GM21723 (cell line): ENCODE measurements at regions not wholly inside any gene's neighbourhood (a gene's known extent, or its start where the extent isn't known, plus 50 kb on each side); places are given as distances from the start of the nearest gene placed in this dataset.
A peak's percentile ranks its signal among the peaks of the same experiment; 100 is the strongest.

ENCODE experiments used
- ATAC-seq: cut with Tn5 transposase; IDR thresholded peaks from one replicate; pipeline ENCODE4 v1.9.1; 2021; ENCODE audit warnings: mild to moderate bottlenecking, moderate library complexity; ENCODE audit not compliant: unreplicated experiment

GRCh38 chr9:21561502-21561901, 79.4 kb upstream of the IFNE start:
- ATAC-seq, result no peak

DNA sequence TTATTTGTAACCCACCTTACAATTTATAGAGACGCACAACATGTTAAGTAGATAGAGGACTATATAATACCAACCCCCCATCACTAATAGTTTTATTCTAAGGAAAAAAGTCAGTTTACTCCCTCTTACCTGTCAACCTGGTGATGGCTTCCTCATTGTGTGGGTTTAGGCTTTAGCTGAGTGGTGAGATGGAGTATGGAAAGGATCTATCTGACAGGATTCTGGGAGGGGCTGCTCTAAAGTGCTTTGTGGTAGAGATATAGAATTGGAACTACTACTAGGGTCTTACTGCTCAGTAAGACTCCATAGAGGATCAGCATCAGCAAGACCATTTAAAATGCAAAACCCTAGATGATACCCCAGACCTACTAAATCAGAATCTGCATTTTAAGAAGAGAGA, 82.1 kb upstream of the IFNE start:
- no peak for ATAC-seq

GRCh38 chr9:21565155-21565554, 83.0 kb upstream of the IFNE start:
- no peak for ATAC-seq

GRCh38 chr9:21567926-21568325, 85.8 kb upstream of the IFNE start:
- no peak for ATAC-seq

DNA sequence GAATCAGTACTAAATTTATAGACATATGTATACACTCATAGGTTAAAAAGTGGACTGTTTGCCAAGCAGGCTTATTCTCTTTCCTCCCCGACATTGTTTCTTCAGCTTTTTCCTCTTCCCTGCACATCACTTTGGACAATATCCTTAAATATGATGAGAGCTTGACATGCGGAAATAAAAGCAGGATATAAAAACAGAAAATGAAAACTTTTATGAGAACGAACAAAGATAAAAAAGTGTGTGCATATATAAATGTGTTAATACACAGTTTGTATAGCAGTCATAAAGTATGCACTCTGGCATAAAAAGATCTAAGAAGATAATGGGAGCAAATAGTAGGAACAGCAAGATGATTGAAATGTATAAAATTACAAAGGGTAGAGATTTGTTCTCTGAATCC, 86.4 kb upstream of the IFNE start:
- ATAC-seq, result no peak

GRCh38 chr9:21569721-21570120, 87.6 kb upstream of the IFNE start:
- ATAC-seq, result no peak

DNA sequence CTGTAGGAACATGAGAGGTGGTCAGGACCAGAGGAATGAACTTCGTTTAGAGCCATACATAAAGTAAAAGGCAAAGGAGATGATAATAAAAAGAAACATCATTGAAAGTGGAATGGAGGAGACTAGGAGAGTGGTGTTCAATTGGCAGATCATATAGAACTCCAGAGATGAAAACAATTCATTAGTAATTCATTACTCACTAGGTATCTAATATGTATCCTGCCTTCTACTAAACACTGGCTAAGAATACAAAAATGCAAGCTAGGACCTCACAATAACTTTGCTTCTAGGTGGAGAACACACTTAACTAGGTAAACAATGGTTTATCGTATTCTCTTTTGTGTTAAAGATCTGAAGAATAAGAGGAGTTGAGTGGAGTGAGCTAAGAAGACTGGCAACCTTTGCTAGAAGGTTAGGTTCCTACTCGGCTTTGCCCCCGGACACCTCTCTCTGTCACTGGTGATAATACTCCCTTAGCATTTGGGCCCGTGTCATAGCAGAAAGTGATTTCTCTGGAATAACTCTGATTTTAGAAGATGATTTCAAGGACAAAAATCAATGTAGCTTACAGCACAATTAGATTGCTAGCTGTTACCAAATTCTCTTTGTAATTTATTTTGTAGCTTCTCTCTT, 88.6 kb upstream of the IFNE start:
- ATAC-seq, result no peak

DNA sequence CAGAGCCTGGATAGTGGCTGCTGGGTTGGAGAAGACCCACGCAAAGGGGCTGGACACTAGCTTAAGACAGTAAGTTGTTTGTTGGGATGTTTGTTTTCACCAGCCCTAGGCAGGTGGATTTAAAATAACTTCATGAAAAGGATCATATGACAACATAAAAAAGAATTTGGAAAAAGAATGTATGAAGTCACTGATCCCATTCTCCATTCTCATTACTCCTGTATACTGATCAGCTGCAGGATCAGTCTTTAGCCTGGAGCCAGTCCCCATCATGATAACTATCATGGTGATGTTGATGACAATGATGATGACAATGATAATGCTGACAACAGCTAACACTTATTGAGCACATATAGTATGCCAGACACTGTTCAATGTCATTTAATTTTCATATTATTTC, 92.1 kb upstream of the IFNE start:
- ATAC-seq, result no peak

GRCh38 chr9:21576331-21577189, 94.4 kb upstream of the IFNE start:
- peak; percentile 61 for ATAC-seq

- ATAC-seq, result no peak
Observed at GRCh38 chr9:21579247-21579671, 97.1 kb upstream of the IFNE start.

DNA sequence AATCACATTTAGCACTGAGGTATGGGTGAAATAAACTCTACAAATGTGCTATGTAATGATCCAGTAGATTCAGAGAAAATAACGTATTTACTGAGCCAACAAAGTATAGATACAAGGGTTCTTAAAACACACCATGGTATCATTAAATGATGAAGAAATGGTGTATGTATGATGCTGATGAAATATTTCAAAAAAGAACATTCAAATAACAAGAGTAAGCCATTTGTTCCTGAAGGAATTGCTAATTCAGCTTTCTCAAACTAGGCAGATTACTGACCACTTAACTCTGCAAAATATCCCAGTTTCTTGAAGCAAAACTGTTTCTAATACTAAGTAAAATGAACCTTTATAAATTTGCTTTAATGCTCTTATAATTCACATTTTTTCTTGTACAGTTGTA, 97.6 kb upstream of the IFNE start:
- no peak for ATAC-seq

GRCh38 chr9:21580636-21581378, 98.7 kb upstream of the IFNE start:
- ATAC-seq, result no peak

GRCh38 chr9:21583628-21584377, 101.7 kb upstream of the IFNE start:
- ATAC-seq, result no peak

GRCh38 chr9:21584890-21585289, 102.8 kb upstream of the IFNE start:
- no peak for ATAC-seq

DNA sequence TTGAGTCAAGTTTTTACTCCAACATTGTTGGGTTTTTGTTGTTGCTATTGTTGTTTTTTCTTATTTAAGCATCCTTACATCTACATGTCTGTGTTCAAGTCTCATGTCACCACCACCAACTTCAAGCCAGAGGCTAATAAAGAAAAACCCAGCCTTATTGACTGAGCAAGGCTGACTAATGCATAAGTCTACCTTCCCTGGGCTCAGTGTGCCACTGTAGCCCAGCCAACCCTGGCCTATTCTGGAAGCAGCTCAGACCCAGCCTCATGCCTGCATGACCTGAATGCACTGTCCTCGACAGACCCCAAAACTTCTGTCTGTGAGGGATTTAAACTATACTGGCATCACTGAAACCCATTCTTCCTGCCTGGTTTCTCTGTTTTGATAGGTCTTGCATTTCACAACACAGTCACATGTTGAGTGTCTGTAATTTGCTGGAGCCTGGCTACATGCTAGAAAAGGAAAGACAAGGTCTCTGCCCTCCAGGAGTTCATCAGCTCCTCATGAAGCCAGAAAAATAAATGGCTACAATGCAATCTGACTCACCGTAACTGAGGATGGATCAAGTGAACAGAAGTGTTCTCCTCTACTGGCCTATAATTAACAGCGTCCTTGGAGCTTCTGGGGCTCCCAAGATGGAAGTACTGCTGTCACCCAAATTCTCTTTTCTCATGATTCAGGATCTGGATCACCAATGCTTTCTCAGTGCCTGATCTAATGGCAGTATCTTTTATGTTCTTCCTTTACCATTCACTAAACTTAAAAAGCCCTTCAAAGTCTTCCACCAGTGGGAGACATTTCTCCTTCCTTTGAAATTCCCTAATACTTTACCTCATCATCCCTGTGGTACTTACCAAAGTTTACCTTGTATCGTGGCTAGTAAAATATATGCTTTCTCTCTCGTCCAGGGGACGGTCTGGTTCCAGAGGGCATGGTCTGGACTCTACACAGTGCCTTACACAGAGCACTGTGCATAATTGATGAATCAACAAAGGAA, 103.9 kb upstream of the IFNE start:
- no peak for ATAC-seq

DNA sequence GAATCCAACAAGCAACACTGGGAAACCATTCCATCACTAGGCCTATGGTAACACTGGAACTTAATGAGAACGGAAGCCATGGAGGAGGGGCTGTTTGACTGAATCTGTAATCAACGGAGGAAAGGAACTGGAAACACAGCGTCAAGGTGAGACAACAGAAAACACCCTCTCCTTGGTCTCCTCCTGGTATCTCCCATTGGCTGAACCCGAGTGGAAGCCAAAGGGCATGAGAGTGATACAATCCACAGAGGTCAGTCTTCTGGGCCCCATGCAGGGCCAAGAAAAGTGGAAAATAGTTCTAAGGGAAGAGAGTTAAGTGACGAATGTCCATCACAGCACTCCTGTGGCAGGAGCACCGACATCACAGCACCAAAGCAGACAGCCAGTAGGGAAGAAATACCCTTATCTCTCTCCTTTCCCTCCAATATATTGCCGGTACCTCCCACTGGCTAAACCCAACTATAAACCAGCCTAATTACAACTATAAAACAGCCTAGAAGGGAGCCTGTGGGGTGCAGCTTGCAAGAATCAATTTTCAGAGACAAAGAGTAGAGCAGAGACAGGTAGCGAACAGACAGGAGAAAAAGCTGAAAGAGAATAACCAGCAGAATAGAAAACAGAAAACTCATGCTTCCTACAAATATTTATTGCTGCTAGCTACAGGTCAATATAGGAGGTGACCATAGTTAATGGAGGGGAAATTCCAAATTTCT, 107.4 kb upstream of the IFNE start:
- ATAC-seq, result no peak

DNA sequence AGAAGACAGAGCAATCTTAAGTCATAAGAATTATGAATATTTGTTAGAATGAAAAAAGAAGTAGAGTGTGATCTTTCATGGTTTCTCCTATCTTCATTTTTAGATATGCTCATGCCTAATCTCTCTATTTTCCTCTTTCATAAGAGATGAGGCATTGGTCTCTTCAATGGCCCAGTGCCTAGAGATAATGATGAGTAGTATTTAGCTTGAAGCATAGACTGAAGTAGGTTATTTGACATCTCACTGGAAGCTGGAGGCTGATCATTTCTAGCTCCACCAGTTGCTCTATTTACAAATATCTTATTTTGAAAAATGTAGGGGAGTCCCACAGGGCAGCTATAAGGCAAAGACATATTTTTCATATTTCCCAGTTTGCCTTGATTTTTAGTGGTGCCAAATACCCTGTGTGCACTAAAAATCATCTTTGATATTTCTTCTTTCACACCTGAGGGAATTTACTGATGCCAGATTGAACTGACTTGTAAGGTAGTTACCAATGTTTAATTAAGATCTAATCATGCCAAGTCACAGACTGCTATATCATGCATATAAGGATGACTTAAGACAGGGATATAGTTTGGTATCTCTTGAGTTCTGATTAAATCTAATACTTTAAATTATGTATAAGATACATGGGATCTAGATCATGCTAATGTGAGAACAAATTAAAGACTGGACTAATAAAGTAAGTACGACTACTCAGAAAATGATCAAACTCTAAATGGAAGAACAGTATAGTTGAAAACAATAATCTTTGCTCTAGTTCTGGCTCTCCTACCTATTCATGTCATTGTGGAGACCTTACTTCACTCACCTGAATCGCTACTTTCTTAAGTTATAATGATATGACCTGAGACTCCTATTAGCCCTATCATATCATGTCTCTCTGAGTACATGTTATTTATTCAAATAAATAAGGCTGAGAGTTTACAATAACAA, 108.2 kb upstream of the IFNE start:
- no peak for ATAC-seq
